DMS79 treated with DMSO at 0.1 percent for 48 hours (cell line): ENCODE measurements at regions not wholly inside any gene's neighbourhood (a gene's known extent, or its start where the extent isn't known, plus 50 kb on each side); places are given as distances from the start of the nearest gene placed in this dataset.

Source experiments
- DNase-seq: peaks from one replicate; lab custom pipeline; 2025; lab: John Stamatoyannopoulos, UW

DNA sequence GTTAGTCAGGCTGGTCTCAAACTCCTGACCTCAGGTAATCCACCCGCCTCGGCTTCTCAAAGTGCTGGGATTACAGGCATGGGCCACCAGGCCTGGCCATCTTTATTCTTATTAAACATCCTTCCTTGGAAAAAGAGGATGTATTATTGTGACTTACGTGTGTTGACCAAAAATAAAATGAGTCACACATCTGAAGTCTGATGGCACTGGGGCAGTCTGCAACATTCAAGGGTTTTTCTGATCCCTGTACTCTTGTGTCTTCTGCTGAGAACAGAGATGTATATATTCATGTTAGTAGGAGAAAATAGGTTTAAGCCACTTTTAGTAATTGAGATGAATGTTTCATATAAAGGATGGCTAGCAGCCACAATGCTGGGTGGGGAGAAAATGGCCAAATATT, 129.9 kb upstream of the RIPOR2 start:
- no peak for DNase-seq

DNA sequence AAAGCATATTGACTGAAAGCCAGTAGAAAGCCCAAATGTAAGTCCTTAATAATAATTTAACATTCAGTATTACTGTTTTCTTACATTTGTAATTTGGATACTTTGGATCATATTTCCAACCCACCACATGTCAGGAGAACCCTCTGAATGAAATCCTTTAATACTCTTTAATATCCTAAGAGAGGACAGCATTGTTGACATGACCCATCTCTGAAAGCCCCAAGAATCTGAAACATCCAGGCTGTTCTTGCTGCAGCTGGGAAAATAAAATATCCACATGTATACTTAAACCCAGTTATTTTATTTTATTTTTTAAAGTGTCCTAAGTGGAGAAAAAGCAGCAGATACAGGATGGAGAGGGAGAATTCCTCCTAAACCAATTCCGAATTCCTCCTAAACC, 130.8 kb upstream of the RIPOR2 start:
- no peak for DNase-seq

DNA sequence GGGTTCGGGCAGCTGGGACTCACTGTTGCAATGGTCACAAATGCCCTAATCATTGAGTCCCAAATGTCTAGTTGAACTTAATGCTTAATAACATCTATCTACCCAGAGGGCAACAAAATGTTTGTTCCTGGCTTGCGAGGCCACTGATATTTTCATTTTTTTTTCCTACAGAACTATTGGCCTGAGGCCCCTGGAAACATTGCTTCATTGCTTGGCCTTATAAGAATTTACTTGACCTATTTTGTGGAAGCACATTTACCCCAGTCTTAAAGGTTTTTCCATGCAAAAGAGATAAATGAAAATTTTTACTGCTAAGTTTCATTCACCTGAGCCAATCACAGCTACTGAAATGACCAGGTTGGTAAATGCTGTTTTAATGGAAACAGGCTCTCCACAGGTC, 133.1 kb upstream of the RIPOR2 start:
- no peak for DNase-seq

DNA sequence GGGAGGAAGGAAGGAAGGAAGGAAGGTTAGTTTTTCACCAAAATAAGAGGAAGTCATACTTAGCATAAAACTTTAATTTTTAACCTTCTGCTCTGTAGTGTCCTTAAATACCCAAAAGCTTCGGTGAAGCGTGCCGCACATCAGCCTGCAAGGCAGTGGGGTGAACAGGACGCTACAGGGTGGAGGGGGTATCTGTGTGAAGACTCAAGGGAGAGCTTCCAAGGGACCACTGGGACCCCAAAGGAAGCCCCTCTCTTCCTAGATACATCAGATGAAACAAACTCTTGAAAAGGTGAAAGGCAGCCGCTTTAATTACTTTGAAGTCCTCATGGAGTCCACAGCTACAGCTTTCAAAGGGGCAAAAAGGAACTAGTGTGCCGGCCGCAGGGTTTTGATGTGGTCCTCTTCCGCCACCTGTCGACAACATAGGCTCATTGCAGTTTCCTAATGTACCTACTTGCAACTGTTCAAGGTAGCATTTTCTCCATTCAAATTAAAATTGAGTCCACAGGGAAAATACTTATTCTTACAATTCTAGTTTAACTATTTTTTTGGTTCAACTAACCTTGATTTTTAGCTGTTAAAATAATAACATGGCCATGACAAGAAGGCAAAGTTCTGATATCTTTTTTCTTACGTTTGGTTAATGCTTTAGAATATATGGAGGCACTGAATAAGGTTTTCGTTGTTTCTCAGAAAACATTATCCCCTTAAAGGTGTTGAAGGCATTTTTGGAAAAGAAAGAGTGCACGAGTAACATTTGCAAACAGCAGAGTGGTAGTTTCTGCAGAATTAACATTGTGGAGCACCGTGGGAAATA, 135.0 kb upstream of the RIPOR2 start:
- peak; percentile 93 for DNase-seq

DNA sequence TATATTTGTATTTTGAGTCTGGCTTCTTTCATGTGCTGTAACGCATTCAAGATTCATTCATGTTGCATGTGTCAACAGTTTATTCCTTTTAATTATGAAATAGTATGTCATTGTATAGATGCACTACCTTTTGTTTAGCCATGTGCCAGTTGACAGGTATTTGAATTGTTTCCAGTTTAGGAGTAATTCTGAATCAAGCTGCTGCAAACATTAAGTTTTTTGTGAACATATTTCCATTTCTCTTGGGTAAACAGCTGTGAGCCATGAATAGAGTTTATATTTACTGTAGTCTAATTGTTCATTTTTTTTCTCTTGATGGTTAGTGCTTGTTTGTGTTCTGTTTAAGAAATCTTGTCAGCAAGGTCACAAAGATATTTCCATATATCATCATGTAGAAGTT, 142.4 kb upstream of the RIPOR2 start:
- no peak for DNase-seq

DNA sequence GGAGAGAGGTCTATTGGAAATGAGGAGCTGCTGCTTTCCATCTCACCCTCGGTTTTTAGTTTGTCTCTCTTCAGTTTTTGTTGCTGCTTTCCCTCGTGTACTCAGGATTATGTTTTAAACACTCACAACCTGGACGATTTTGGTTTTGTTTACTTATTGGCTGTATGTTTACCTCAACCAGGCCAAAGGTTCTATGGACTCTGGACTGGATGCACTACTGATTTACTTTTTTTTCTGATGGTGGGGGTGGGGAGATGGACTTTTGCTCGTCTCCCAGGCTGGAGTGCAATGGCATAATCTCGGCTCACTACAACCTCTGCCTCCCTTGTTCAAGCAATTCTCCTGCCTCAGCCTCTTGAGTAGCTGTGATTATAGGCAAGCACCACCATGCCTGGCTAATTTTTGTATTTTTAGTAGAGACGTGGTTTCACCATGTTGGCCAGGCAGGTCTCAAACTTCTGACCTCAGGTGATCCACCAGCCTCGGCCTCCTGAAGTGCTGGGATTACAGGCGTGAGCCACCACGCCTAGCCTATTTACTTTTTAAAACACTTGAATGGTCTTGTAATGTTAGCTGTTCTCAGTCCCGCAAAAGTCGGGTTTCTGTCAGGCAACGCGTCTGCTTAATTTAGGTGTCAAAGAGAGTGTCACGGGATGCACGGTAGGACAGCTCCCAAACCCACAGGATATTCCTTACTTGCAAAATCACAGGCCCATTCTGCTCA, 148.2 kb upstream of the RIPOR2 start:
- no peak for DNase-seq

DNA sequence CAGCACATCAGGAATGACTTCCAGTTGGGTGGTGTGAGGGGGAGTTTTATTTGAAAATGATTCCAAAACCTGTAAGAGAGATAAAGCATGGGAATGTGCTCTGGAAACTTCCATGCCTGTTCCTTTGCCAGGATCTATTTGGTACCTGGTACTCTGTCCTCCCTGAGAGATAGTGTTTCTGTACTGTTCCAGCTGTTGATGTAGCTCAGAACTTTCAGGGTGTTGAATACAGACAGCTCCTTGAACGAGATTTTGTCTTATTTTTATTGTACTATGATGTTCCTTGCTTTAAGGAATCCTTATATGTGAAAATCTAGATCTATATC, 148.7 kb upstream of the RIPOR2 start:
- no peak for DNase-seq

DNA sequence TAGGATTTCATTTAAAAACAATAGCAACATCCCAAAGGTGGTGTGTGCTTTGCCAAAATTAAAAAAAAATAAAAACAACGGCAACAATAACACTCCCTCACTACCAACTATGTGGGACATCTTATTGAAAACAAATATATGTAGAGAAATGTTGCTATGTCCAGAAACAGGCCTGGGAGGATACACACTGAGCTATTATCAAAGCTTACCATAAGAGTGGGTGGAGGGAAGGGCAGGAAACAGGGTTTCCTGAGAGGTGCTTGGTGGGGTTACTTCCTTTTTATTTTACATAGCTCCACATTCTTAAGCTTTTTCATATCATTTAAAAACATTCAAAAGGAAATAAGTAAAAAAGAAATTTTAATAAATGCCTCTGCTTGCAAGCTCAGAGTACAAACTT, 150.0 kb upstream of the RIPOR2 start:
- no peak for DNase-seq

DNA sequence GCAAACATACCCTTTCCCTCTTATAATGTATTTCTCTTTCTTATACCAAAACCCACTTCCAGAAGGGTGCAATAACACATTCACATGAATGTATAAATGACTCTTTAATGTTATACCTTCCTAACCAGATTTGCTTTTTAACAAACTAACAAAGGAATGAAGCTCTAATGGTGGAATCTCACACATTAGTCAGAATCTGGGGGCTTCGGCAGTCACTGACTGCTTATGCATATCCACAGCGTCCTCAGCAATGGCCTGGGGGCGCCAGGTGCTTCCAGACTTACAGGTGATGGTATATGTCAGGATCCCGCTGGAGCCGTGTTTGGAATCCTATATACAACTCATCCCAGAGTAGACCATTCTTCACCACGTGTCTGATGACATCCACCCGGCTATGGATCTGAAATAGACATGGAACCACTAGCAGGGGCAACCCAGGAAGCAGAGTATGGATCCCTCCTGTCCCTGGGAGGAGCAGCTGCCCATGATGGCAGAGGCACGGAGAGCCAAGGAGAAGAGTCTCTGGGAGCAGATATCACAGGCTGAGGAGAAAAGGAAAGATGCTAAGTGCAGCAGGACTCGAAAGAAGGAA, 150.8 kb upstream of the RIPOR2 start:
- DNase-seq, result no peak

DNA sequence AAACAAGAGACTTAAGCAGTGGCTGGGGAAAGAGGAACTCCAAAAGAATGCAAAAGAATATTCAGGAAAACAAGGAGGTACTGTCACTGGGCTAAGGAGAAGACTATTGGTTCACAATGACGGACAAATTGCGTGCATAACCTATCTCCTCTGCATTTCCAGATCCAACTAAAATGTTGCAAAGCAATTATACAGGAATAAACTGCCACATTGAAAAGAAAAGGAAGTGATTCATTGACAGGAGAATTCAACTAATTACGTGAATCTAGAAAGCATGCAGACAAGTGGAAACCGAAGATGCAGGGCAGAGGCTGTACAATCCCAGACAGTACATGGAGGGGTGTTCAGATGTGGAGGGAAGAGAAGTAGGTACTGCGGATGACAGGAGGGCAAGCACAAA, 152.8 kb upstream of the RIPOR2 start:
- DNase-seq, result no peak

DNA sequence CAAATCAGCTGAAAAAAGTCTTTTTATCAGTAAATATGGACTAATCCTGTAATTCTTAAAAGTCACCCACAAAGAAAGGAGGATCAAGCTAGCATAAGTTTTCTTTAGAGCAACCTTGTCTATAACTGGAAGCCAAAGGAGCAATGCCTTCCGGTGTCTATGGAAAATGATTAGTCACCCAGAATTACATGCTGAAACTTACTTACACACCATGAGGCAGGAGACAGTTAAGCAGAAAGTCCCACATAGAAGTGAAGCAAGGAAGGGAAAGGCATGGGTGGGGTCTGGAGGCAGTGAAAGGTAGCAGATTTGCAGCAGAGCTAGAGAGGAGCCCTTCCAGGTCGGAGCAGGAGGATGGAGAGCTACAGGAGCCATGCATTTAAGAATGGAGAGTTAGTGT, 153.7 kb upstream of the RIPOR2 start:
- DNase-seq, result no peak

DNA sequence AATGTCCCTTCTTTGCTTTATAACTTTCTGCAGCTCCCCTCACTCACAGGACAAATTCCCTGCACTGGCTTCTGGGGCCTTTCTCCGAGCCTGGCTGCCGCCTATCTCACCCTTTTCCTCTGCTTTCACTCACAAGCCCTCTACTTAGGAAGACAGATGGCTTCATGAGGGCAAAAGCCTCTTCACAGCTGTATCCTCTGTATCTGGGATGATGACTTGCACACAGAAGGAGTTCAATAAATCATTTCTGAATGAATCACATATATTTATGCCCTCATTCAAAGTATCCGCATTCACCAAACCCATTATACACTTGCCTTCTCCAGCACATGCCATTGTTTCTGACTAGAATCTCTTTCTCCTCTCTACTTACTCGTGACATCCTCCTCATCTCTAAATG, 159.0 kb upstream of the RIPOR2 start:
- no peak for DNase-seq

DNA sequence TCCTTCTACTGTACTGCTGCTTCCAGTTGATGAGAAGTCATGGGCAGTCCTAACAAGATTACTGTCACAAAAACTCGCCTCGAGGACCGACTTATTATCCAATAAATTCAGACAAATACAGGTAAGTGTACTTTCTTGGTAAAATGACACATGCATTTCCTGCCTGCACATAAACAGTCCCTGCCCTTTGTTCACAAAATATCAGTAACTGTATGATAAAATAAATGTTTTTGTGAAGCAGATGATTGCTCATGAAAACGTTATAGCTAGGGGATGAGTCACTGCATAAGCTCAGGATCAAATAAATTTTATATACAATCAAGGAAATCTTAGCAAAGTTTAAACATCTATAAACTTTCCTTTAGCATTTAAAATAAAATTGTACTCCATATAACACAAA, 164.5 kb upstream of the RIPOR2 start:
- no peak for DNase-seq

DNA sequence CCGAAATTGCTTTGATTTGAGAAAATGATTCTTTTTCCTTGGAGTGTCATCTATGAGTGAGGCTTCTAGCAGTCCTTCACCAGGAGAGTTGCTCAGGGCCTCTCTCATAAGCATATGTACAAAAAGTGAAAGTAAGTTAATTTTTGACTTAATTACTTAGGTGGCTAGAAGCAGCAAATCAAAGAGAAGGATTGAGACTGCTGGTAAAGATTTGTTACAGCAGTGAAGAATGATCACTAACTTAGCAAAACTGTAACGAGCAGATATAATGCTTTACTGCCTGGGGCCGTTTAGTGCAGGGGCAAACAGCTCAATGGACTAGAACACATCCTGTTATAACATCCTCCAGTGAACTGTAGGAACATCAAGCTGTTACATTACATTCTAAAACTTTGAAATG, 167.8 kb upstream of the RIPOR2 start:
- DNase-seq, result no peak

DNA sequence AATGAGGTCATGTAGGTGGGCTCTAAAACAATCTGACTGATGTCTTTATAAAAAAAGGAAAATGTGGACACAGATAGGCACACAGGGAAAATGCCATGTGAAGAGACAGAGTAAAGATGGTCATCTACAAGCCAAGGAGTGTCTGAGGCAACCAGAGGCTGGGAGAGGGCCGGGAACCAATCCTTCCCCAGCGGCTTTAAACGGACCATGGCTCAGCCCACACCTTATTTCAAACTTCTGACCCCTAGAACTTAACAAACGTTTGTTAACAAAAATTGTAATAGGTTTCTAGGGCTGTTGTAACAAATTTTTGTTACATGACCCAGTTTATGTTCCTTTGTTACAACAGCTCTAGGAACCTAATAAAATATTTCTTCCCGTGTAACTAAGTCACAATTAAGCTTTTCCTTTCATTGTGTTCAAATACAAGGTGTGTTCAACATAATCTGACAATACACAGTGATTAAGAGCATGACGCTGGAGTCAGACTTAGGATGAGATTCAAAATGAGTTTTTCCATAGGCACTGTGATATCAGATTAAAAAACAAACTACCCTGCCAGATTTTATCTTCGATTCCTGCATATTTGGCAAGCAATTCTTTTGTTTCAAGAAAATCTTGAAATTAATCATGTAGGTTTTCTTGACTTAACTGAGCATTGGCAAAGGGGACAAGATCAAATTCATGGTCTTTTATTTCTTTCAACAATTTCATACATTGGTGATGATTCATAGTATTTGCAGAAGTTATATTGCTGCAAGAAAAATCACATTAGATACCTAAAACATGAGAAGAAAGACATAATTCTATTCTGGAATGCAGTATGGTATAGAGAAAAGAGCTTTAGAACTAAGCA, 169.5 kb upstream of the RIPOR2 start:
- no peak for DNase-seq

DNA sequence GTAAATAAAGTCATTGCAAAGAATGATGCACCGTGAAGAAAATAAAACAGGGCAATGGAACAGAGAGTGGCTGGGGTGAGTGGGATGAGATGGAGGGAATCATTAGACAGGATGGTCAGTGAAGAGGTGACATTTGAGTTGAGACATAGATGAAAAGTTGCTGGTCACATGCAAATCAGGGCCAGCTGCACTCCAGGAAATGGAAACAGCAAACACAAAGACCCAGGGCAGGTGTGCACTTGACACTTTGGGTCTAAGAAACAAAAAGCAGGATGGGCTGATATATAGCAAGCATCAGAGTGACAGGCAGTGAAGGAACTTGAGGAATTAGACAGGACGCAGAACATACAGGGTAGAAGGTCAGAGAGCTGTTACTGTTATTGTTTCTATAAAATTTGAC, 171.5 kb upstream of the RIPOR2 start:
- DNase-seq, result no peak

DNA sequence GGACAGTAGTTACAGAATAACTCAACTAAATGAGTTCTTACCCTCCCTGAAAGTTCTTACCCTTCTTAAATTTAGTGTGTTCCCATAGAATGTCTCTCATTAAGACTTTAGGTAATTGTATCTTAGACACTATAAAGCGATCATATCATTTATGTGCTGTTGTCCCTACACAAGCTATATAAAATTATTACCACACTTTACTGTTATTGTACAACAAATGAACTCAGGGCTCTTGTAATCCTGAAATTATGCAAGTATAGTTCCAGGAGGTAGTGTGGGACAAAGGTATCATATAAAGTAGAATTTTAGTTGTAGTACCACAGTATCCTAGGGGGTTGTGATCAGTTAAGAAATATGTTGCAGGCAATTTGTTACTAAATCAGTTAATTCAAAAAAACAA, 167.4 kb upstream of the CARMIL1 start:
- no peak for DNase-seq

DNA sequence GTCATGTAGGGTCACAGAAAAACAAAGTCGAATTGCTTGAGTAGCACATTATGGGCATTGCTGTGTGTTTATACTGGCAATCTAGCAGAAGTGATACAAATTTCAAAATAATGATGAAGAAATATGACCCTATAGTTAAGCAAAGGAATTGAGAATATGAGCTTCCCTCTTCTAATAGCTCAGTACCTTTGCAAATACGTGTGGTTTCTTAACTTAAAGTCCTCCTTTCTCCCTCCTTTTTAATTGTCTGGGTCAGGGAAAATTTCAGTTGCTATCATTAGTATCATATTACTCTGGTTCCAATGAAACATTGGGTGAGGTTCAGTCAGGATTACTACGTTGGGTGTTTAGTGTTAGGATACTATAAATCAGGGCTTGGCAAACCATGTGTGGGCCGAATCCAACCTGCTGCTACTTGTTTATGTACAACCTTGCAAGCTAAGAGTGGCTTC, 166.8 kb upstream of the CARMIL1 start:
- DNase-seq, result no peak

DNA sequence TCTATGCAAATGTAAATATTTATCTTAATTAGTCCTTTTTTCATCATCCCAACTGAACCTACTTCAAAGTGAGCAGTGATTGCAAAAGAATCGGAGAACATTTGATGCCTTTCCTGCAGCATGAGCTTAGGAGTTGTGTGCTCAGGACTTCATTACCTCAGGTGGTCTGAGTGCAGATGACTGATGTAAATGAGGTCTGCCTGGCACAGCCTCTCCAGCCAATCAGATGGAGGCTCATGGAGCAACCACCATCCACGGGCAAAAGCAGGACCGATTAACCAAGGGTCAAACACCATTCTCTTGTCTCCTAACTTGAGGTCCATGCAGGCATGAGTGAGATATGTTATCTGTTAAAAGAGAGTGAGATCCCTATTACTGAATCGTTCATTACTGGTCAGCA, 165.7 kb upstream of the CARMIL1 start:
- DNase-seq, result no peak

DNA sequence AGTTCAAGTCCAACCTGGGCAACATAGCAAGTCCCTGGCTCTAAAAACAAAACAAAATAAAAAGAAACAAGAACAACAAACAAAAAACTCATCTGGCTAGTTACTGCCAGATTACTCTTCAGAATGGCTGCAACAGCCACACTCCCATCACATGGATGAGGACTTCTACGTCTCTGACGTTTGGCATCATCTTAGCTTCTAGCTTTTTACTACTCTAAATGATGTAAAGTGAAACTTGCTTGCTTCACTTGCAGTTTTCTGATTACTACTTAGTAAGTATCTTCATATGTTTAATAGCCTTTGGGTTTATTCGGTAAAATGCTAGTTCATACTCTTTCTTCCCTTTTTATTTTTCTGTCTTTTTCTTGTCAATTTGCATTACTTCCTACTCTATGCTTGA, 161.1 kb upstream of the CARMIL1 start:
- no peak for DNase-seq

DNA sequence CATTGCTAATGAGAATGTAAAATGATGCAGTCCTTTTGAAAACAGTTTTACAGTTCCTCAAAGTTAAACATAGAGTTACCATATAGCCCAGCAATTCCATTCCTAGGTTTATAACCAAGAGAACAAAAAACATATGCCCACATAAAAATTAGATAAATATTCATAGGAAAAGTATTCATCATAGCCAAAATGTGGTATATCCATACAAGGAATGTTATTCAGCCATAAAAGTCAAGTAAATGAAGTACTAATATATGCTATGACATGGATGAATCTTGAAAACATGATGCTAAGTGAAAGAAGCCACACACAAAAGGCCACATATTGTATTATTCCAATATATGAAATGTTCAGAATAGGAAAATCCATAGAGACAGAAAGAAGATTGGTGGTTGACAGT, 158.0 kb upstream of the CARMIL1 start:
- DNase-seq, result no peak

DNA sequence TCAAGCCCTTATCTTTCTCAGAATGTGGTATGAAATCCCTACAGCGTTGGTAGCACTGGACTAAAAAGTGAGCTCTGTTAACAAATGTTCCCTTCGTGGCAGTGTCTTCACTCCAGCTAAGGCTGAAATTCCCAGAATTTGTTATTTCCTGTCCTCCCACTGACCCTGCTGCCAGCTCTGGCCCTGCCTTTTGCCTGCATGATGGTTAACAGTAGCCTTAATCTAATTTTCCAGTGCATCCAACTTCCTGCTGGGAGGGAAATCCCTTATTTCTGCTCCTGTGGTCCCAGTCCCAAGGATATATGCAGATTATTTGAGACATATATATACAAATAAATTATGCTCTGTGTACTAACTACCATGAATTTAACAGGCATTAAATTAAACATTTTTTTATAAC, 157.2 kb upstream of the CARMIL1 start:
- DNase-seq, result no peak
